Activated CD8-positive, alpha-beta T cell treated with anti-CD3 and anti-CD28 coated beads for 36 hours (primary cell): ENCODE measurements at regions not wholly inside any gene's neighbourhood (a gene's known extent, or its start where the extent isn't known, plus 50 kb on each side); places are given as distances from the start of the nearest gene placed in this dataset.

Experiments used
- ATAC-seq: fragments of 200-7000 bp; cut with Tn5 transposase; one replicate; pipeline ENCODE4 v1.10.0; 2021; ENCODE audit warnings: mild to moderate bottlenecking, moderate library complexity
- CTCF ChIA-PET: fragments of 350-600 bp; sonication (Branson Sonifier 250); formaldehyde crosslinking; loops from one replicate; lab custom pipeline; 2021; ENCODE audit warnings: antibody characterized with exemption; lab: Charles Lee
- POLR2A ChIA-PET: fragments of 350-600 bp; sonication (Branson Sonifier 250); formaldehyde crosslinking; loops from one replicate; lab custom pipeline; 2021; ENCODE audit warnings: antibody characterized with exemption; lab: Charles Lee
- DNase-seq: peaks from one replicate; pipeline ENCODE4 v3.0.0-alpha.2; 2020
- H3K27ac Mint-ChIP-seq: one replicate; pipeline ENCODE4 v1.8.0; 2021; ENCODE audit warnings: mild to moderate bottlenecking, mixed read lengths
- H3K27me3 Mint-ChIP-seq: one replicate; pipeline ENCODE4 v1.8.0; 2021; ENCODE audit warnings: mixed read lengths
- H3K36me3 Mint-ChIP-seq: one replicate; pipeline ENCODE4 v1.8.0; 2021; ENCODE audit warnings: low read depth, mixed read lengths
- H3K4me1 Mint-ChIP-seq: one replicate; pipeline ENCODE4 v1.8.0; 2021; ENCODE audit warnings: low read depth, mixed read lengths
- H3K4me3 Mint-ChIP-seq: one replicate; pipeline ENCODE4 v1.8.0; 2021; ENCODE audit warnings: mild to moderate bottlenecking, moderate library complexity, mixed read lengths
- H3K9me3 Mint-ChIP-seq: one replicate; pipeline ENCODE4 v1.8.0; 2021; ENCODE audit warnings: mixed read lengths
- CTCF ChIP-seq: fragments of 200-600 bp; IDR thresholded peaks from one replicate; pipeline ENCODE4 v1.8.0; 2022; ENCODE audit warnings: antibody characterized with exemption, mild to moderate bottlenecking
- intact Hi-C: fragments of 100-400 bp; cut with micrococcal nuclease; formaldehyde crosslinking; loops from one replicate; pipeline ENCODE4 v1.10.0; 2022

- H3K4me3 Mint-ChIP-seq = no peak overlapping the region
- intact Hi-C loops = no loop called here
- H3K9me3 Mint-ChIP-seq = no peaks in the 10 kb centered on the region
- H3K36me3 Mint-ChIP-seq = no peaks in the 10 kb centered on the region
- H3K4me1 Mint-ChIP-seq = no peaks in the 10 kb centered on the region
- DNase-seq = no peak
- no peak for TF ChIP-seq CTCF
- ChIA-PET CTCF (no interaction called here), POLR2A (no interaction called here)
- no peak overlapping the region for H3K27ac Mint-ChIP-seq
- ATAC-seq = no peak
- H3K27me3 Mint-ChIP-seq = no peaks in the 10 kb centered on the region
Measured at GRCh38 chr4:165668694-165669093, 204.3 kb upstream of the TLL1 start.

- POLR2A ChIA-PET = no interaction called here
- Mint-ChIP-seq H3K27me3 (no peaks in the 10 kb centered on the region), H3K9me3 (no peaks in the 10 kb centered on the region)
Measured at GRCh38 chr4:165677081-165677480, 196.0 kb upstream of the TLL1 start.

GRCh38 chr4:165678236-165678935 lies 194.7 kb upstream of the TLL1 start:
- H3K4me3 Mint-ChIP-seq = no peak overlapping the region
- no peak for TF ChIP-seq CTCF
- no peaks in the 10 kb centered on the region for H3K9me3 Mint-ChIP-seq
- no peak overlapping the region for H3K27ac Mint-ChIP-seq
- CTCF ChIA-PET = no interaction called here
- H3K4me1 Mint-ChIP-seq = no peaks in the 10 kb centered on the region
- DNase-seq = no peak
- H3K27me3 Mint-ChIP-seq = no peaks in the 10 kb centered on the region
- POLR2A ChIA-PET = no interaction called here
- intact Hi-C loops = no loop called here
- no peaks in the 10 kb centered on the region for H3K36me3 Mint-ChIP-seq
- no peak for ATAC-seq

More at GRCh38 chr4:165677081-165677480, 196.0 kb upstream of the TLL1 start:
- CTCF ChIA-PET = no interaction called here
- intact Hi-C loops = no loop called here
- ATAC-seq (no peak), DNase-seq (no peak)
- H3K4me3 Mint-ChIP-seq = no peak overlapping the region
- no peak overlapping the region for H3K27ac Mint-ChIP-seq
- no peak for TF ChIP-seq CTCF
- no peaks in the 10 kb centered on the region for H3K36me3 Mint-ChIP-seq
- H3K4me1 Mint-ChIP-seq = no peaks in the 10 kb centered on the region

- Mint-ChIP-seq H3K27me3 (no peaks in the 10 kb centered on the region), H3K4me3 (no peak overlapping the region), H3K4me1 (no peaks in the 10 kb centered on the region), H3K36me3 (no peaks in the 10 kb centered on the region), H3K27ac (no peak overlapping the region), H3K9me3 (no peaks in the 10 kb centered on the region)
- TF ChIP-seq CTCF = no peak
- no peak for ATAC-seq
- ChIA-PET POLR2A (no interaction called here), CTCF (no interaction called here)
- DNase-seq = no peak
- intact Hi-C loops = no loop called here
Measured at GRCh38 chr4:165678936-165679325, 194.1 kb upstream of the TLL1 start.

- no peaks in the 10 kb centered on the region for H3K4me1 Mint-ChIP-seq
- CTCF ChIA-PET = no interaction called here
- no peaks in the 10 kb centered on the region for H3K36me3 Mint-ChIP-seq
- DNase-seq (no peak), ATAC-seq (no peak)
- intact Hi-C loops = no loop called here
- no peaks in the 10 kb centered on the region for H3K27me3 Mint-ChIP-seq
- no peak overlapping the region for H3K27ac Mint-ChIP-seq
- H3K4me3 Mint-ChIP-seq = no peak overlapping the region
- TF ChIP-seq CTCF = no peak
- no peaks in the 10 kb centered on the region for H3K9me3 Mint-ChIP-seq
- POLR2A ChIA-PET = no interaction called here
Measured at GRCh38 chr4:165680821-165681220, 192.2 kb upstream of the TLL1 start.
